NCI-H2227 (cell line): ENCODE measurements at regions not wholly inside any gene's neighbourhood (a gene's known extent, or its start where the extent isn't known, plus 50 kb on each side); places are given as distances from the start of the nearest gene placed in this dataset.
"Not testable (repeated sequence)": the region's sequence is repeated elsewhere in the genome, so short reads cannot be mapped to it uniquely, and the experiment has no call there.

ENCODE experiments used
- DNase-seq: peaks from one replicate; lab custom pipeline; 2025; ENCODE audit not compliant: unreplicated experiment; lab: John Stamatoyannopoulos, UW

GRCh38 chr11:87885084-87885483 is 290.2 kb downstream of the RAB38 start:
- not testable (repeated sequence) for DNase-seq

- DNase-seq = no peak
Observed at GRCh38 chr11:87879118-87879517, 296.1 kb downstream of the RAB38 start.

GRCh38 chr11:87878373-87878825 is 296.8 kb downstream of the RAB38 start:
- no peak for DNase-seq

GRCh38 chr11:87871056-87871455 is 304.2 kb downstream of the RAB38 start:
- DNase-seq = no peak

- DNase-seq = no peak
Observed at GRCh38 chr11:87870086-87870485, 305.2 kb downstream of the RAB38 start.

- no peak for DNase-seq
Observed at GRCh38 chr11:87866951-87867350, 308.3 kb downstream of the RAB38 start.

GRCh38 chr11:87861030-87861429 is 314.2 kb downstream of the RAB38 start:
- no peak for DNase-seq

- DNase-seq = peak; percentile 3
Observed at GRCh38 chr11:87859636-87860035, 315.6 kb downstream of the RAB38 start.

GRCh38 chr11:87851827-87852226 is 323.4 kb downstream of the RAB38 start:
- no peak for DNase-seq

- DNase-seq = no peak
Observed at GRCh38 chr11:87851234-87851633, 324.0 kb downstream of the RAB38 start.

- DNase-seq = no peak
Observed at GRCh38 chr11:87849216-87849615, 326.0 kb downstream of the RAB38 start.

GRCh38 chr11:87840786-87841185 is 334.5 kb downstream of the RAB38 start:
- no peak for DNase-seq

GRCh38 chr11:87832211-87832610 is 343.0 kb downstream of the RAB38 start:
- DNase-seq = no peak

- no peak for DNase-seq
Observed at GRCh38 chr11:87820011-87820410, 355.2 kb downstream of the RAB38 start.

GRCh38 chr11:87819151-87819550 is 356.1 kb downstream of the RAB38 start:
- no peak for DNase-seq

- DNase-seq = no peak
Observed at GRCh38 chr11:87812571-87813365, 362.5 kb downstream of the RAB38 start.

- no peak for DNase-seq
Observed at GRCh38 chr11:87810486-87810885, 364.8 kb downstream of the RAB38 start.

- DNase-seq = no peak
Observed at GRCh38 chr11:87809256-87809655, 366.0 kb downstream of the RAB38 start.

- no peak for DNase-seq
Observed at GRCh38 chr11:87804176-87804575, 371.1 kb downstream of the RAB38 start.

- no peak for DNase-seq
Observed at GRCh38 chr11:87803748-87804147, 371.5 kb downstream of the RAB38 start.

GRCh38 chr11:87784862-87785261 is 390.4 kb downstream of the RAB38 start:
- DNase-seq = not testable (repeated sequence)

GRCh38 chr11:87780068-87780413 is 395.2 kb downstream of the RAB38 start:
- DNase-seq = no peak
